ENCODE measurements at regions not wholly inside any gene's neighbourhood (a gene's known extent, or its start where the extent isn't known, plus 50 kb on each side); places are given as distances from the start of the nearest gene placed in this dataset.

GRCh38 chr13:79648191-79648590, 167.2 kb downstream of the NDFIP2 start:
- ChIA-PET CTCF (no interaction called here), POLR2A (no interaction called here)
- Mint-ChIP-seq H3K27me3 (peaks cover 7% of the 10 kb centered on the region), H3K36me3 (ENCODE audit: low read depth) (no peaks in the 10 kb centered on the region), H3K27ac (no peak overlapping the region), H3K4me3 (no peak overlapping the region), H3K4me1 (no peaks in the 10 kb centered on the region), H3K9me3 (ENCODE audit: low read depth) (no peaks in the 10 kb centered on the region)
- intact Hi-C loops (cut with DNase I, micrococcal nuclease): no loop called here
- ATAC-seq: no peak
- DNase-seq: no peak

GRCh38 chr13:79647533-79647932, 166.6 kb downstream of the NDFIP2 start:
- no peaks in the 10 kb centered on the region for H3K9me3 Mint-ChIP-seq (ENCODE audit: low read depth)
- intact Hi-C loops (cut with DNase I, micrococcal nuclease): no loop called here
- CTCF ChIA-PET: no interaction called here
- no peaks in the 10 kb centered on the region for H3K36me3 Mint-ChIP-seq (ENCODE audit: low read depth)
- H3K27ac Mint-ChIP-seq: no peak overlapping the region
- no peak overlapping the region for H3K4me3 Mint-ChIP-seq
- ATAC-seq (no peak), DNase-seq (no peak)
- POLR2A ChIA-PET: no interaction called here
- H3K4me1 Mint-ChIP-seq: no peaks in the 10 kb centered on the region
- peaks cover 8% of the 10 kb centered on the region for H3K27me3 Mint-ChIP-seq

DNA sequence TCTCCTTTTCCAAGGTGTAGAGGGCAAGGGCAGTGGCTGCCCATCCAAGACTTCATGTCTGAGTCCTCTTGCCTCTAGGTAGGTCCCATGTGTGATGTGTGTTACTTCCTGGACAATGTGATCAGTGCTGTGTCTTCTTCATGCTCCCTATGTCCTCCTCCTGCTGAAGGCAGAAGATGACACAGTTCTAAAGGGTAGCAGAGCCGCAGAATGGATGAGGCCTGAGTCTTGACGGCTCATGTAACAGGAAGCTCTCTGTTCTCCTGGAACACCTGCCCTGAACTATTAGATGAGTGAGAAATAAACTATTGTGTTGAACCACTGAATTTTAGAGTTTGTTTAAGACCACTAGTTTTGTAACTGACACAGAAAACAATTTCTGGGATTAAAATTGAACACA, 165.9 kb downstream of the NDFIP2 start:
- no peak for DNase-seq
- no peak overlapping the region for H3K4me3 Mint-ChIP-seq
- no peaks in the 10 kb centered on the region for H3K36me3 Mint-ChIP-seq (ENCODE audit: low read depth)
- ChIA-PET POLR2A (no interaction called here), CTCF (no interaction called here)
- intact Hi-C loops (cut with DNase I, micrococcal nuclease): no loop called here
- no peak for ATAC-seq
- peaks cover 12% of the 10 kb centered on the region for H3K27me3 Mint-ChIP-seq
- H3K27ac Mint-ChIP-seq: no peak overlapping the region
- no peaks in the 10 kb centered on the region for H3K4me1 Mint-ChIP-seq
- no peaks in the 10 kb centered on the region for H3K9me3 Mint-ChIP-seq (ENCODE audit: low read depth)

DNA sequence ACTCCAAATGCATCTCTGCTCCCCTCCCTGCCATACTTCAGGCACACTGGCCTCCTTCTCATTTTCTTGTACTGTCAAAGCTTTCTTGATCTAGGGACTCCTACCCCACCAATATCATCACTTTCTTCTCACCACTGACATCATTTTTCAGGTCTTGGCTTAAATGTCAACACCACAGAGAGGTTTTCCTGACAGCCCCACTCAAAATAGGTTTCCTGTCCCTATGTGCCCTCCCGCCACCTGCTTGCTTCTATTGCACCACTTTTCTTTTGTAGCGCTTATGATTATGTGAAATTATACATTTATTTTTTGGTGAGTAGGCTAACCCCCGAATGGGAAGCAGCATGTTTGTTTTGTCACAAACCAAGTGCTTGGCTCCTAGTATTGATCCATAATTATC, 164.6 kb downstream of the NDFIP2 start:
- Mint-ChIP-seq H3K36me3 (ENCODE audit: low read depth) (no peaks in the 10 kb centered on the region), H3K4me3 (no peak overlapping the region), H3K9me3 (ENCODE audit: low read depth) (no peaks in the 10 kb centered on the region), H3K27ac (no peak overlapping the region), H3K4me1 (no peaks in the 10 kb centered on the region), H3K27me3 (peaks cover 12% of the 10 kb centered on the region)
- ATAC-seq: no peak
- DNase-seq: no peak
- ChIA-PET CTCF (no interaction called here), POLR2A (no interaction called here)
- intact Hi-C loops (cut with DNase I, micrococcal nuclease): no loop called here

DNA sequence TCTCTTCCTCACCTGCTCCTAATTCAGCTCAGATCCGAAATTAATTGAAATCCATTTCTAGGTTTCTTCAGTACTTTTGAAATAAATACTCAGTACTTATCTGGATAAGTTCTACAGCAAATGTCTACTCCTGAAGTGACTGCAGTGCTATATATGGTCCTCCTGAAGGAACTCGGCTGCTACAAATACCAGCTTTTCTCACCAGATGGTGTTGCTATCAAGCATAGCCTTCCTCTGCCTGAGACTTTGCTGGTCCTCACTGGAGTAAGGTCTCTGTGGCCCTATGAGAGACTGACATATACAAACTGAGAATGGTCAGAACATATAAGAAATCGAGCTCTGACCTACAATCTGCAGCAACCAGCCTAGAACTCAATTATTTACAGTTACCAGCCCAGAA, 161.6 kb downstream of the NDFIP2 start:
- no peaks in the 10 kb centered on the region for H3K36me3 Mint-ChIP-seq (ENCODE audit: low read depth)
- intact Hi-C loops (cut with DNase I, micrococcal nuclease): no loop called here
- ChIA-PET POLR2A (no interaction called here), CTCF (interaction anchor here (1.5 kb wide), 1 partner anchor 36 kb away, joined by 3 read pairs; no protein-coding TSS in a partner anchor)
- peaks cover 12% of the 10 kb centered on the region for H3K27me3 Mint-ChIP-seq
- no peak overlapping the region for H3K4me3 Mint-ChIP-seq
- no peaks in the 10 kb centered on the region for H3K4me1 Mint-ChIP-seq
- H3K27ac Mint-ChIP-seq: no peak overlapping the region
- no peaks in the 10 kb centered on the region for H3K9me3 Mint-ChIP-seq (ENCODE audit: low read depth)
- no peak for ATAC-seq
- DNase-seq: no peak

DNA sequence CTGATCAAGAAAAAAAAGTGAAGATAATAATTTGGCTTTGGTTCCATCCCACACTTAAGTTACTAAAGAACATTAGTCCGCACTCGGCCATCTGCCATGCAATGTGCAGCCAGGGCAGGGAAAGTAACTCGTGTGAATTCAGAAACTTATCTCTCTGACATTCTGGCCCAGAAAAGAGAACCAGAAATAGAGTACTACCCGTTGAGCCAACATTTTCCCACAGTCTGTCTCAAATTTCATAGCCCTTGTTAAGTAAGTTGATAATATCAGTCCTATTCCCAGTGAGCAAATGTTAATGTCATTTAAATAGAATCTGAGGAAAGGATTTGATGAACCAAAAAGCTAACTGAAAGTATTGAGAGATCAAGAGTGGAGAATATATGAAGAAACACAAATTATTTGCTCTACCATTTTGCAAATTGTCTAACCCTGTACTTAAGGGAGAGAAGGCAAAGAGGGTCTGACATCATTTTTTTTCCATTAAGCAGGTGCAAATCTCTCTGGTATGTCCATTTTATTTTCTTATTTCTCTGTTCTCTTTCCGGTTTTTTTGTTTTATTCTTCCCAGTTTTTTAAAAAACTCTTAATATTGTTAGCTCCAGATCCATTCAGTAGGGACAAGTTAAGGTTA, 156.3 kb downstream of the NDFIP2 start:
- Mint-ChIP-seq H3K4me1 (no peaks in the 10 kb centered on the region), H3K27me3 (peaks cover 10% of the 10 kb centered on the region), H3K36me3 (ENCODE audit: low read depth) (no peaks in the 10 kb centered on the region), H3K4me3 (no peak overlapping the region), H3K27ac (no peak overlapping the region), H3K9me3 (ENCODE audit: low read depth) (no peaks in the 10 kb centered on the region)
- POLR2A ChIA-PET: no interaction called here
- DNase-seq: no peak
- intact Hi-C loops (cut with DNase I, micrococcal nuclease): no loop called here
- ATAC-seq: no peak
- CTCF ChIA-PET: interaction anchor here (0.6 to 0.7 kb wide), 2 partner anchors 43 to 123 kb away, joined by 3 to 4 read pairs; no protein-coding TSS in a partner anchor

DNA sequence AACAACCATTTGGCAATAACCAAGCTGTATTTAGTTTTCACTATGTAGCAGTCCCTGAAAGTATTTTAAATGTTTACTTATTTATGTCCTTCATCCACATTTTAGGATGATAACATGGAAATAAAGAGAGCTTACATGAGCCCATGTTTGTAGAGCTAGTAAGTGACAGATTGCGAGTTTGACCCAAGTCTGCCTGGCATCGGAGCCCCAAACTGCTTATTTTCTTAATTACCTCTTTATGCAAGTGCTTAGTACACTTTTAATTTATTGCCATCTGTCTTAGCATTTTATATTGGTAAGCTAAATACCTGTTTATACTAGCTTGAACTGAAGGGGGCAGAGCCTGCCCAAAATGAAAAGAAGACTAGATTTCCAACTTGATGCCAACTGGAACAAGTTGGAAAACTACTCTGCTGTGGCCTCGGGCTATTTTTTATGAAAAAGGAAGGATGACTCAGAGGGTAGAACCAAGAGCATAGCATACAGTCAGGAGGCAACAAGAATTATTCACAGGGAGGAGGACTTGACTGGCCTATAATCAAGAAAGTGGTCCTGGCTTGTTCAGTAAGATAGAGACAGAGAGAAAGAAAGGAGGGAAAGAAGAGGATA, 150.2 kb downstream of the NDFIP2 start:
- DNase-seq (no peak), ATAC-seq (no peak)
- no peak overlapping the region for H3K27ac Mint-ChIP-seq
- no peaks in the 10 kb centered on the region for H3K4me1 Mint-ChIP-seq
- ChIA-PET POLR2A (no interaction called here), CTCF (interaction anchor here (0.7 to 1.8 kb wide), 2 partner anchors 8 to 48 kb away, joined by 4 to 6 read pairs; no protein-coding TSS in a partner anchor)
- H3K4me3 Mint-ChIP-seq: no peak overlapping the region
- H3K36me3 Mint-ChIP-seq (ENCODE audit: low read depth): no peaks in the 10 kb centered on the region
- H3K27me3 Mint-ChIP-seq: peaks cover 17% of the 10 kb centered on the region
- no peaks in the 10 kb centered on the region for H3K9me3 Mint-ChIP-seq (ENCODE audit: low read depth)
- intact Hi-C loops (cut with DNase I, micrococcal nuclease): no loop called here

DNA sequence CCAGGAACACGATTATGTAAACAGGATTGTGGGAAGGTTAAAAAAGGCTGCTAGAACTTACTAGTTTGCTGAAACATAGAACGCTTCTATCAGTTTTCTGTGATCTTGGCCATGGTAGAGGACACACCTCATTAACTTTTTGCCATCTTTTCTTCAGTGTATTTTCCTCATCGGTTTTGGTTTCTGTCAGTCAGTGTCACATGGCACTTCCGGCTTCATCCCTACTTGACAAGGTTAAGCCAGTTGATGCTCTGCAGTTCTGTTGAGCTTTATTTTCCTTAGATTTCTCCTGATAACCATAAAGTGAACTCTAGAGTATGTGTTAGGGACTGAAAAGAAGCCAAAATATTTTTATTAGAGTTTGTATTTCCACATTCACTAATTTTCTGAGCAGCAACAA, 147.5 kb downstream of the NDFIP2 start:
- Mint-ChIP-seq H3K36me3 (ENCODE audit: low read depth) (no peaks in the 10 kb centered on the region), H3K9me3 (ENCODE audit: low read depth) (no peaks in the 10 kb centered on the region), H3K27me3 (peaks cover 18% of the 10 kb centered on the region), H3K4me3 (no peak overlapping the region), H3K4me1 (no peaks in the 10 kb centered on the region), H3K27ac (no peak overlapping the region)
- ATAC-seq (no peak), DNase-seq (no peak)
- ChIA-PET CTCF (no interaction called here), POLR2A (no interaction called here)
- intact Hi-C loops (cut with DNase I, micrococcal nuclease): no loop called here

- POLR2A ChIA-PET: no interaction called here
- no peak overlapping the region for H3K27ac Mint-ChIP-seq
- no peak overlapping the region for H3K4me3 Mint-ChIP-seq
- H3K9me3 Mint-ChIP-seq (ENCODE audit: low read depth): no peaks in the 10 kb centered on the region
- CTCF ChIA-PET: interaction anchor here (1.2 kb wide), 1 partner anchor 202 kb away, joined by 3 read pairs; no protein-coding TSS in a partner anchor
- DNase-seq (no peak), ATAC-seq (no peak)
- peaks cover 17% of the 10 kb centered on the region for H3K27me3 Mint-ChIP-seq
- intact Hi-C loops (cut with DNase I, micrococcal nuclease): no loop called here
- H3K36me3 Mint-ChIP-seq (ENCODE audit: low read depth): no peaks in the 10 kb centered on the region
- no peaks in the 10 kb centered on the region for H3K4me1 Mint-ChIP-seq
These were observed 146.0 kb downstream of the NDFIP2 start for GRCh38 chr13:79626924-79627323.

DNA sequence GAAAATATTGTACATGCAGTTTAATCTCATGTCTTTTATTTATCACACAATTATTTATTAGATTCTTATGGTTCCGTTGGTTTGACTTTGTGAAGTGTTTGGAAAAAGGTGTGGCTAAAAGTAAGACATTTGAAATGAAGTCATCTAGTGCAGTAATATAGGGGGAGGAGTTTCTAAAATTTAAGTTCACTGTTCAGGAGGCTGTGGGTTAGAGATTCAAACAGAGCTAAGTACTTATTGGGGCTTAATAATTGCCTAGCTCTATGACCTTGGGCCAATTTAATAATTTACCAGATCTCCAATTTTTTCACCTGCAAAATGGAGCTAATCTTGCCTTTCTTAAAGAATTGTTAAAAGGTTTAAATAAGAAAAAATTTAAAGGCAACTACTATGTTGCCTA, 144.6 kb downstream of the NDFIP2 start:
- POLR2A ChIA-PET: no interaction called here
- DNase-seq (no peak), ATAC-seq (no peak)

DNA sequence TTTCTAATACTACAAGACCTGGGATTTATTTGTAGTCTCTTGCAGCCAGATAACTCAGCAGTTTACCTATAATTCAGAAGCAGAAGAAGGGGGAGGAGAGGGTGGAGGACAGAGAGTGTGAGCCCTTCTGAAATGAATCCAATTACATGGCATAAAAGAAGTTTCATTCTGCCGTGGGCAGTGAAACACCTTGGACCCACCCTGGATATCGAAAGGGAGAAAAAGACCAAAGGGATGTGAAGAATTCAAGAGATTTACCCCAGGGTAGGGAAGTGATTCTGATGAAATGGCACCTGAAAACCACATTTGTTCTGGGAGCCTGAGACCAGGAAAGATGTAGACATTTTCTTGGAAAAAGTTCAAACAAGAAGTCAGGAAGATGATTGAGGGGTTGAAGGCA, 140.9 kb downstream of the NDFIP2 start:
- ATAC-seq (no peak), DNase-seq (no peak)
- Mint-ChIP-seq H3K4me3 (no peak overlapping the region), H3K9me3 (ENCODE audit: low read depth) (no peaks in the 10 kb centered on the region), H3K36me3 (ENCODE audit: low read depth) (no peaks in the 10 kb centered on the region), H3K27ac (no peak overlapping the region), H3K4me1 (no peaks in the 10 kb centered on the region), H3K27me3 (peaks cover 24% of the 10 kb centered on the region)
- intact Hi-C loops (cut with DNase I, micrococcal nuclease): no loop called here
- ChIA-PET POLR2A (no interaction called here), CTCF (interaction anchor here (0.7 kb wide), 1 partner anchor 20 kb away, joined by 3 read pairs; no protein-coding TSS in a partner anchor)

More for the DNA sequence above, 144.6 kb downstream of the NDFIP2 start:
- no peak overlapping the region for H3K27ac Mint-ChIP-seq
- CTCF ChIA-PET: no interaction called here
- no peaks in the 10 kb centered on the region for H3K9me3 Mint-ChIP-seq (ENCODE audit: low read depth)
- peaks cover 21% of the 10 kb centered on the region for H3K27me3 Mint-ChIP-seq
- no peak overlapping the region for H3K4me3 Mint-ChIP-seq
- no peaks in the 10 kb centered on the region for H3K36me3 Mint-ChIP-seq (ENCODE audit: low read depth)
- intact Hi-C loops (cut with DNase I, micrococcal nuclease): no loop called here
- H3K4me1 Mint-ChIP-seq: no peaks in the 10 kb centered on the region

- H3K9me3 Mint-ChIP-seq (ENCODE audit: low read depth): no peaks in the 10 kb centered on the region
- no peak for ATAC-seq
- H3K36me3 Mint-ChIP-seq (ENCODE audit: low read depth): no peaks in the 10 kb centered on the region
- peaks cover 22% of the 10 kb centered on the region for H3K27me3 Mint-ChIP-seq
- intact Hi-C loops (cut with DNase I, micrococcal nuclease): no loop called here
- DNase-seq: no peak
- H3K4me3 Mint-ChIP-seq: no peak overlapping the region
- POLR2A ChIA-PET: no interaction called here
- H3K4me1 Mint-ChIP-seq: no peaks in the 10 kb centered on the region
- CTCF ChIA-PET: interaction anchor here (0.6 kb wide), 1 partner anchor 298 kb away, joined by 4 read pairs; no protein-coding TSS in a partner anchor
- no peak overlapping the region for H3K27ac Mint-ChIP-seq
These were observed 140.5 kb downstream of the NDFIP2 start for GRCh38 chr13:79621449-79621848.
